ENCODE measurements at regions not wholly inside any gene's neighbourhood (a gene's known extent, or its start where the extent isn't known, plus 50 kb on each side); places are given as distances from the start of the nearest gene placed in this dataset.

DNA sequence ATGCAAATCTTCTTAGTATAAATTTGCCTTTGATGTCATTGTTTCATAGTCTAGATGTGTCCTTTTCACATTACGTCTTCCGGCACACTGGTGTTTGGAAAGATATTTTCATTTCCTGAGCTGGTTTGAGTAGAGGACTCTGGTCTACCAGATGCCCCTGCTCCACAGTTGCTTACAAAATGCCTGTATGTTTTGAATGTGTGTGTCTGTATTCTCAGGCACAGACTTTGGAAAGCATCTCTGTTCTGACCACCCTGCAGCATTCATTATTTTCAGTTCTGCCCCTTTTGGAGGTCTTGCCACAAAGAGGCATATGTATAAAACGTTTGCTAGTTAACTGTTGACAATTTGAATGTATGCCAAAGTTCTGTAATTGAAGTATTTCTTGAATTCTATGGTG lies 236.0 kb upstream of the GOLIM4 start:
- H3K36me3 ChIP-seq (replicated peaks in 1 of 2): no peaks in the 10 kb centered on the region
- WGBS, 4 donors: 60 to 64% (median 63%) methylated on average over 3 of the region's 3 CpGs
- intact Hi-C loops (cut with DNase I): no loop called here
- H3K27ac ChIP-seq: no peak overlapping the region
- no peaks in the 10 kb centered on the region for H3K27me3 ChIP-seq
- H3K4me1 ChIP-seq (replicated peaks in 1 of 2): no peaks in the 10 kb centered on the region
- TF ChIP-seq POLR2A (IDR thresholded peaks at IDR 0.05): no peak
- TF ChIP-seq, protein P1, sequence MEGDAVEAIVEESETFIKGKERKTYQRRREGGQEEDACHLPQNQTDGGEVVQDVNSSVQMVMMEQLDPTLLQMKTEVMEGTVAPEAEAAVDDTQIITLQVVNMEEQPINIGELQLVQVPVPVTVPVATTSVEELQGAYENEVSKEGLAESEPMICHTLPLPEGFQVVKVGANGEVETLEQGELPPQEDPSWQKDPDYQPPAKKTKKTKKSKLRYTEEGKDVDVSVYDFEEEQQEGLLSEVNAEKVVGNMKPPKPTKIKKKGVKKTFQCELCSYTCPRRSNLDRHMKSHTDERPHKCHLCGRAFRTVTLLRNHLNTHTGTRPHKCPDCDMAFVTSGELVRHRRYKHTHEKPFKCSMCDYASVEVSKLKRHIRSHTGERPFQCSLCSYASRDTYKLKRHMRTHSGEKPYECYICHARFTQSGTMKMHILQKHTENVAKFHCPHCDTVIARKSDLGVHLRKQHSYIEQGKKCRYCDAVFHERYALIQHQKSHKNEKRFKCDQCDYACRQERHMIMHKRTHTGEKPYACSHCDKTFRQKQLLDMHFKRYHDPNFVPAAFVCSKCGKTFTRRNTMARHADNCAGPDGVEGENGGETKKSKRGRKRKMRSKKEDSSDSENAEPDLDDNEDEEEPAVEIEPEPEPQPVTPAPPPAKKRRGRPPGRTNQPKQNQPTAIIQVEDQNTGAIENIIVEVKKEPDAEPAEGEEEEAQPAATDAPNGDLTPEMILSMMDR (IDR thresholded peaks at IDR 0.05): no peak
- H3K4me3 ChIP-seq: no peak overlapping the region
- no peak for DNase-seq
- no peaks in the 10 kb centered on the region for H3K9me3 ChIP-seq (replicated peaks in 1 of 3)

DNA sequence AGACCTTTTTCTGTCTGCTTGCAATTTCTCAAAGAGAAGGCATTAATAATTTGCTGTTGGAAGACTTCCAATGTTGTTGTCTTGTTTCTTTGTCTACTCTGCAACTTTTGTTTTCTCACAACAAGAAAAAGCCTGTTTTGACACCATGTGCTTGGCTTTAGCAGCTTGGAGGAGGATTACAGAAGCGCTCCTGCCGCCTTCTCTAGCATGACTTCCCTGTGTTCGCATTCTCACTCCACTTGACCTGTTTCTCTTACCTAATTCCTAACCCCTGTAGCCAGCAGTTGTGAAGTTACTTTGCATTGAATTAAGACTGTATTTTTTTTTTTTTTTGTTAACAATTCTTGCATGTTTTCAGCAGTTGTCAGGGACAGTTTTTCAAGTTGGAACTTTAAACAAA lies 235.3 kb upstream of the GOLIM4 start:
- Histone ChIP-seq H3K4me1 (replicated peaks in 1 of 2) (no peaks in the 10 kb centered on the region), H3K27me3 (no peaks in the 10 kb centered on the region), H3K27ac (no peak overlapping the region), H3K4me3 (no peak overlapping the region), H3K9me3 (replicated peaks in 1 of 3) (no peaks in the 10 kb centered on the region), H3K36me3 (replicated peaks in 1 of 2) (no peaks in the 10 kb centered on the region)
- WGBS, 4 donors: 85 to 96% (median 93%) methylated on average over 3 of the region's 3 CpGs
- no peak for DNase-seq
- intact Hi-C loops (cut with DNase I): no loop called here
- no peak for TF ChIP-seq POLR2A (IDR thresholded peaks at IDR 0.05)
- TF ChIP-seq, protein P1 (IDR thresholded peaks at IDR 0.05): no peak

DNA sequence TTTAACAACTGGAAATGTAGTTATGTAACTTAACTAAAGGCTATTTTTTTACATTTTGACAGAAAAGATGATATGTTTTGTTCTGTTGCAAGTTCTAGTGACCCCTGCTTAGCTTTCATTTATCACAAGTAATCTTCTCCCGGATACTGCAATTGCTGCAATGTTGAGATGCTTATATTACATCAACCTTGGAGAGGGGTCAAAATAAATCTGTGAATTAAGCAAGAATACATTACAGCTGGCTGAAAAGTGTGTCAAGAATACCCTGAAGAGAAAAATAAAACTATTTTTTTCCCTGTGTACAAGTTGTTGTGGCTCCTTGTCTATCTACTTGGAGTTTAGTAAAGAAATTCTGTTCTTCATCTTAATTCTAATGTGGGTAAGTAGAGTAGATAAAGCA lies 232.1 kb upstream of the GOLIM4 start:
- 24 to 42% (median 30%) methylated on average over 1 of the region's 1 CpG for WGBS, 4 donors
- H3K9me3 ChIP-seq (replicated peaks in 1 of 3): no peaks in the 10 kb centered on the region
- no peak for DNase-seq
- TF ChIP-seq, protein P1 (IDR thresholded peaks at IDR 0.05): no peak
- TF ChIP-seq POLR2A (IDR thresholded peaks at IDR 0.05): no peak
- H3K27ac ChIP-seq: no peak overlapping the region
- no peaks in the 10 kb centered on the region for H3K27me3 ChIP-seq
- intact Hi-C loops (cut with DNase I): no loop called here
- H3K4me1 ChIP-seq (replicated peaks in 1 of 2): no peaks in the 10 kb centered on the region
- H3K4me3 ChIP-seq: no peak overlapping the region
- no peaks in the 10 kb centered on the region for H3K36me3 ChIP-seq (replicated peaks in 1 of 2)

DNA sequence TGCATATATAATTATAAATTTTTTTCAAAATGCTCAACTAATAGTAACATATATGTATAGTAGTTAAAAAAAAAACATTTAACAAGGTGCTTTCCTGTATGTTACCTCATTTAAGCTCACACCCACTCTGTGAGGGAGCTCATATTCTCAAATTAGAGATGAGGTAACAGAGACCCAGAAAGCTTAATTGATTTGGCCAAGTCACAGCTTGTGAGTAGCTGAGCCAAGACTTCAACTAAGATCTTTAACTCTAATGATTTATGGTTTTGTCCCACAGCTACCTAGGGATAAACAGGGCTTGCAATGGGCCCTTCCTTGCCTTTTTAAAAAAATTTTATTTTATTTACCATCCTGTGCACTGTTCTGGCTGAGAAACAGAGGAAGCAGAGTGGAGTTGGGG lies 230.0 kb upstream of the GOLIM4 start:
- intact Hi-C loops (cut with DNase I): no loop called here
- no peak for TF ChIP-seq POLR2A (IDR thresholded peaks at IDR 0.05)
- TF ChIP-seq, protein P1 (IDR thresholded peaks at IDR 0.05): no peak

More for the DNA sequence above, 230.0 kb upstream of the GOLIM4 start:
- no peaks in the 10 kb centered on the region for H3K9me3 ChIP-seq (replicated peaks in 1 of 3)
- no peak overlapping the region for H3K4me3 ChIP-seq
- H3K36me3 ChIP-seq (replicated peaks in 1 of 2): no peaks in the 10 kb centered on the region
- H3K27ac ChIP-seq: no peak overlapping the region
- no peak for DNase-seq
- H3K27me3 ChIP-seq: no peaks in the 10 kb centered on the region
- no peaks in the 10 kb centered on the region for H3K4me1 ChIP-seq (replicated peaks in 1 of 2)

All from adrenal gland (tissue), 9 donors.